Mucosa of descending colon (tissue), 3 donors: ENCODE measurements at regions not wholly inside any gene's neighbourhood (a gene's known extent, or its start where the extent isn't known, plus 50 kb on each side); places are given as distances from the start of the nearest gene placed in this dataset.

ENCODE experiments used
- ATAC-seq: fragments of 200-7000 bp; cut with Tn5 transposase; one replicate; pipeline ENCODE4 v1.9.1; 2020; ENCODE audit warnings: mild to moderate bottlenecking, moderate library complexity
- DNase-seq, 3 donors: peaks; one replicate each; pipeline ENCODE4 v3.0.0-alpha.2; 2020
- H3K36me3 ChIP-seq: fragments of 200-600 bp; one replicate; pipeline ENCODE4 v1.8.0; 2021; ENCODE audit warnings: low read depth, mild to moderate bottlenecking
- H3K4me1 ChIP-seq: fragments of 200-600 bp; one replicate; pipeline ENCODE4 v1.8.0; 2021; ENCODE audit warnings: low read depth, mild to moderate bottlenecking
- H3K4me3 ChIP-seq: fragments of 200-600 bp; one replicate; pipeline ENCODE4 v1.8.0; 2021; ENCODE audit warnings: mild to moderate bottlenecking
- H3K9me3 ChIP-seq: fragments of 200-600 bp; one replicate; pipeline ENCODE4 v1.8.0; 2021; ENCODE audit warnings: mild to moderate bottlenecking
- intact Hi-C, 2 donors: fragments of 100-400 bp; cut with DNase I in 1 of 2; cut with micrococcal nuclease in 1 of 2; formaldehyde crosslinking; loops; one replicate each; pipeline versions ENCODE4 v1.11.0 to v1.11.1; 2022; cut with DNase I, micrococcal nuclease
- TF ChIP-seq, protein P1 (sequence below): fragments of 200-600 bp; IDR thresholded peaks from one replicate; pipeline ENCODE4 v1.8.0; 2022; ENCODE audit warnings: antibody characterized with exemption, mild to moderate bottlenecking
- donor health status: DM: no; HTN: no; CAD: no; lungs with moderate emphysema.
- donor health status: DM: no; HTN: no; CAD: no.
- donor health status: DM: no; HTN: yes; CAD: no.

DNA sequence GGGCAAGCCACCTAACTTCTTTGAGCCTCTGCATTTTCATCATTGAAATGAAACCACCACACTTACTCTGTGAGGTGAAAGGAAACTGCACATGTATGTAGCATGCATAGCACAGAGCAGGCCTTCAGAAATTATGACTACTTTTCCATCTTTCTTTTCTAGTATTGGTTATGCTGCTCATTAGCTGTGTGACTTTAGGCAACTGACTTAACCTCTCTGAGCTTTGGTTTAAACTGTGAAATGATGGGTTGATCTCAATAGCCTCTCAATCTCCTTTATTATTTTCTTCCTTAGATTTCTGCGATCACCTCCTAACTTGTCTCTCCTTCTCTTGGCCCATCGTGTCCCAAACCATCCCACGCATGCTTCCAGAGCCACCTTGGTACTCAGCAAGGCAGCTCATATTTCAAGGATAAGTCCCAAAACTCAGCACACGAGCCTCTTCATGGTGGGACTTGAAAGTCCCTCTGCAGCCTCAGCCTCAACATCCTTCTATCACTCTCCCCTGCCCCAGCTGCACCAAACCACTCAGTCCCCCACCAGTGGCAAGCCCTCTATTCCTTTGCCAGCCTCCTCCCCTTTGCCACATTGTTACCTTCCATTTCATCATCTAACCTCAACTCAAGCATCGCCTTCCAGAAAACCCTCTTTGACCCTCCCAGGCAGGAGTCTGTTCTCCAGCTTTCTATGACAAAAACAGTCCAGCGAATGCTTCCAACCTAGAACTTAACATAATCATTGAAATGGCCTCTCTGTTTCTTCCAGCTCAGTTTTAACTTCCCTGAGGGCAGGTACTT lies 60.3 kb upstream of the DNAH5 start:
- TF ChIP-seq, protein P1, sequence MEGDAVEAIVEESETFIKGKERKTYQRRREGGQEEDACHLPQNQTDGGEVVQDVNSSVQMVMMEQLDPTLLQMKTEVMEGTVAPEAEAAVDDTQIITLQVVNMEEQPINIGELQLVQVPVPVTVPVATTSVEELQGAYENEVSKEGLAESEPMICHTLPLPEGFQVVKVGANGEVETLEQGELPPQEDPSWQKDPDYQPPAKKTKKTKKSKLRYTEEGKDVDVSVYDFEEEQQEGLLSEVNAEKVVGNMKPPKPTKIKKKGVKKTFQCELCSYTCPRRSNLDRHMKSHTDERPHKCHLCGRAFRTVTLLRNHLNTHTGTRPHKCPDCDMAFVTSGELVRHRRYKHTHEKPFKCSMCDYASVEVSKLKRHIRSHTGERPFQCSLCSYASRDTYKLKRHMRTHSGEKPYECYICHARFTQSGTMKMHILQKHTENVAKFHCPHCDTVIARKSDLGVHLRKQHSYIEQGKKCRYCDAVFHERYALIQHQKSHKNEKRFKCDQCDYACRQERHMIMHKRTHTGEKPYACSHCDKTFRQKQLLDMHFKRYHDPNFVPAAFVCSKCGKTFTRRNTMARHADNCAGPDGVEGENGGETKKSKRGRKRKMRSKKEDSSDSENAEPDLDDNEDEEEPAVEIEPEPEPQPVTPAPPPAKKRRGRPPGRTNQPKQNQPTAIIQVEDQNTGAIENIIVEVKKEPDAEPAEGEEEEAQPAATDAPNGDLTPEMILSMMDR = no peak
- intact Hi-C loops = no loop called here
- ATAC-seq (no peak), DNase-seq (no peak)
- no peaks in the 10 kb centered on the region for H3K4me1 ChIP-seq
- no peaks in the 10 kb centered on the region for H3K9me3 ChIP-seq
- no peaks in the 10 kb centered on the region for H3K36me3 ChIP-seq
- H3K4me3 ChIP-seq = no peak overlapping the region

- ATAC-seq (no peak), DNase-seq (no peak)
- intact Hi-C loops = no loop called here
- Histone ChIP-seq H3K9me3 (no peaks in the 10 kb centered on the region), H3K36me3 (no peaks in the 10 kb centered on the region), H3K4me3 (no peak overlapping the region), H3K4me1 (no peaks in the 10 kb centered on the region)
- TF ChIP-seq, protein P1 = no peak
Measured at GRCh38 chr5:14003936-14004335, 59.4 kb upstream of the DNAH5 start.

- intact Hi-C loops = no loop called here
- no peak for DNase-seq
- no peak overlapping the region for H3K4me3 ChIP-seq
- no peaks in the 10 kb centered on the region for H3K9me3 ChIP-seq
- H3K4me1 ChIP-seq = no peaks in the 10 kb centered on the region
- no peaks in the 10 kb centered on the region for H3K36me3 ChIP-seq
- TF ChIP-seq, protein P1 = no peak
- no peak for ATAC-seq
Measured at GRCh38 chr5:14003513-14003912, 59.0 kb upstream of the DNAH5 start.

- no peak for ATAC-seq
- H3K9me3 ChIP-seq = peaks cover 9% of the 10 kb centered on the region
- H3K4me3 ChIP-seq = no peak overlapping the region
- intact Hi-C loops = no loop called here
- no peak for DNase-seq
- no peaks in the 10 kb centered on the region for H3K36me3 ChIP-seq
- TF ChIP-seq, protein P1 = no peak
- no peaks in the 10 kb centered on the region for H3K4me1 ChIP-seq
Measured at GRCh38 chr5:13998254-13998653, 53.8 kb upstream of the DNAH5 start.

DNA sequence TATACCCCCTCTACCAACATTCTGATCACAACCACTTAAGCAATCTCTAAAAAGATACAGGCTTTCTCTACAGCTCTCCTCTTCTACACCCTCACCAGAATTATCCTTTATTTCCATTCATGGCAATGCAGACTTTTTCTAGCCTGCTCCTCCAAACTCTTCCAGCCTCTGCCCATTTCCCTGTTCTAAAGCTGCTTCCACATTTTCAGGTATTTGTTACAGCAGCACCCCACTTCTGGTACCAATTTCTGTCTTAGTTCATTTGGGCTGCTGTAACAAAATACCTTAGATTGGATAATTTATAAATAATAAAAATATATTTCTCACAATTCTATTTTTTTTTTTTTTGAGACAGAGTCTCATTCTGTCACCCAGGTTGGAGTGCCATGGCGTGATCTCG lies 53.0 kb upstream of the DNAH5 start:
- DNase-seq = no peak

More for the DNA sequence above, 53.0 kb upstream of the DNAH5 start:
- intact Hi-C loops = no loop called here
- H3K36me3 ChIP-seq = no peaks in the 10 kb centered on the region
- no peak for ATAC-seq
- no peaks in the 10 kb centered on the region for H3K4me1 ChIP-seq
- no peak overlapping the region for H3K4me3 ChIP-seq
- peaks cover 9% of the 10 kb centered on the region for H3K9me3 ChIP-seq
- TF ChIP-seq, protein P1 = no peak
